ENCODE measurements at regions not wholly inside any gene's neighbourhood (a gene's known extent, or its start where the extent isn't known, plus 50 kb on each side); places are given as distances from the start of the nearest gene placed in this dataset.
A peak's percentile ranks its signal among the peaks of the same experiment; 100 is the strongest.
"Not testable (repeated sequence)": the region's sequence is repeated elsewhere in the genome, so short reads cannot be mapped to it uniquely, and the experiment has no call there.

DNA sequence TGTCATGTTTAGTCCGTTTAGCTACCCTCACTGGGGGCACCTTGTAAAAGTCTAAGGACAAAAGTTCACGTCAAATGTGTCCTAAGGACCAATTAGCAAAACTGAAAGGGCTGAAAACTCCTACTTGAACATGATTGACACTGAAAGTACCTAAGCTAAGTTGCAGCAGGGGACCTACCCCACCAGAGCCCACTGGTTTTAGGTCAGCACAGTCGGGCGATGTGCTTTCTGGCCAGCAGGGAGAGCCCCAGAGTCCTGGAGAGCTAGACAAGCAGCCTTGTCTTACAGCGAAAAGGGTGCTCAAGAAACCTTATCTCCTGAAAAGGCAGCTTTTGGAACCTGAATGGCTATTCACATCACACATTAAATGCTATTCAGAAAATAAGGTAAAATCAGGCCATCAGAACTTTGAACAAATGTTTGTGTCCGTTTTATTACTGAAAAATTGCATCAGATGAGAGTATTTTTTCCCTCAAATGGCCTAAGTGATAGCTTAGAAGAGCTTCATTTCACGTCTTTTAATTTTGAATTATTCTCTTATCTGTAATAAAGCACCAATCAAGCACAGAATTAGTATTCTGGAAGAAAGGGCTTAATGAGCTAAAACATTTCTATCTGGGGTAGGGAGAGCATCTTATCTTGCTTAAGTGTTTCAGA, 52.2 kb upstream of the MKI67 start:
- no peak for DNase-seq (ENCODE audit: low read depth)

DNA sequence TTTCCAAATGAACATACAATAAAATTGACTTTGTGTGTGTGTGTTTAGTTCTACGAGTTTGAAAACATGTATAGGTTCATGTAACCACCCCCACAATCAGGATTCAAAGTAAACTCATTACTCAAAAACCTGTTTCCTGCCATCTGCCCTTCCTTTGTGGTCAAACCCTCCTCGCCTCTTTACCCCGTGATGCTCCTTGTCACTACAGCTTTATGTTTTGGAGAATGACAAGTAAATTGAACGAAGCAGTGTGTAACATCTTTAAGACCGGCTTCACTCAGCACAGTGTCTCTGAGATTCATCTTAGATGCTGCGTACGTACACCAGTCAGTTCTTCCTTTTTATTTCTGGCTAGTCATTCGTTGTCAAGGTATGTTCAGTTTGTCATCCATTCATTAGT, 54.6 kb upstream of the MKI67 start:
- DNase-seq (ENCODE audit: low read depth), result no peak

DNA sequence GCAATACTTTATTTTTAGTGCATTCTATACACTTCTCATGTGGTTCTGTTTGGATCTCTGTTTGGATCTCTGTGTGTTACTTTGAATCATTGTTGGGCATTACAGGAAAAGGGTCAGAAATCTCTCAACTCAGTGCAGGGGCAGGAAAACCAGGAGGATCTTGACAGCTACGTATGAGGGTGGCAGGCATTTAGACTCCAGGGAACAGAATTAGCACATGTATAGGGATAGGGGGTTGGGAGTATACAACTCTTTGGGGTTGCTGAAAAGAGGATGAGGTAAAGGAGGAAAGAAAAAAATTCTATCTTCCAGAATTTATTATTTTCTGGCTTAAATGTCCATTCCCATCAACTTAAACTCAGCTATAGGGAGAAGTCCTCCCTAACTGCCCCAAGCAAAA, 59.4 kb upstream of the MKI67 start:
- DNase-seq (ENCODE audit: low read depth), result no peak

DNA sequence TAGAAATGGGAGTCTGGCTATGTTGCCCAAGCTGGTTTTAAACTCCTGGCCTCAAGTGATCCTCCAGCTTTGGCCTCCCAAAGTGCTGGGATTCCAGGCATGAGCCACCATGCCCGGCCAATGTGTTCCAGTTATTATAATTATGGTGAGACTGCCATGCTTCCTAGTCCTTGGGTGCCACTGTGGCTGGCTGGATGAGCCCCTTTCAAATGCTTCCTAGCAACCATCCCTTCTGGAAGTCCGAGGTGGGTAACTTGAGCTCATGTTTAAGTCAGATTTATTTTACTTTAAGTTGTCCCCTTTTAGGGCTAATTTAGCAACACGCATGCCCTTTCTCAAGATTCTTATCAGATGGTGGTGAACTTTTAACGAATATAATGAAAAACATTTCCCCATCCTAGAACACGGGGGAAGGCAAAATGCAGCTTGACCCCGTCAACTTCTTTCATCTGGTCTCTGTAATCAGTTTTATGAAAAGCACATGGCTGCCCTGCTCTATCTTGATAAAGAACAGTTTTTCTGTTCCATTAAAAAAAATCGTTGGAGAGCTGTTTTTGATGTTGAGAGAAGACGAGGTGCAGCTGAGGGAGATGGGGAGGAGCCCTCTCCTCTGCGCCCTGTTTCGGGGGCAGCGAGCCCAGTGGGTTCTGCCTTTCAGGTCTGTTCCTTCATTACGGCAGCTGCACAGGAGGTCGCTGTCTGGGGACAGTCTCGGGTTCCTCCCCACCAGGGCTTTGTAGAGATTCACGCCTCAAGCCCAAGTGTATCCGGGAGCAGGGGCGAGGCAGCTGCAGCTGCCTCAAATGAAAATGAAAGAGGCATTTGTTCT, 61.0 kb upstream of the MKI67 start:
- no peak for DNase-seq (ENCODE audit: low read depth)

DNA sequence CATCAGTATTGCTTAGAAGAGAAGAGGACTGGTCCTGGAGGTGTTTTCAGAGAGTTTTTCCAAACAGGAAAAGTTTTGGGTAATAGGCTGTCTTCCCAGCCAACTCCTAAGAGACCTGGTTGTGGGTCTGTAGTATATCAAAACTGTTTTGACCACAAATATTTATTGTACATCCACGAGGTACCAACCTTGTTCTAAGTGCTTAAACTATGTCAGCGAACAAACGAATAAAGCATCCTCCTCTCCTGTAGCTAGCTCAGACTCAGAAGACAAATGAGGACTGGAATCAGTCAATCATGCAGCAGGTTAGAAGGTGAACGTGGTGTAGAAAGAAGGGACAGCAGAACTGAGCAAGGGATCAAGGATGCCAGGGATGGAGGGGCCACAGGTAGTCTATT, 61.6 kb upstream of the MKI67 start:
- no peak for DNase-seq (ENCODE audit: low read depth)

DNA sequence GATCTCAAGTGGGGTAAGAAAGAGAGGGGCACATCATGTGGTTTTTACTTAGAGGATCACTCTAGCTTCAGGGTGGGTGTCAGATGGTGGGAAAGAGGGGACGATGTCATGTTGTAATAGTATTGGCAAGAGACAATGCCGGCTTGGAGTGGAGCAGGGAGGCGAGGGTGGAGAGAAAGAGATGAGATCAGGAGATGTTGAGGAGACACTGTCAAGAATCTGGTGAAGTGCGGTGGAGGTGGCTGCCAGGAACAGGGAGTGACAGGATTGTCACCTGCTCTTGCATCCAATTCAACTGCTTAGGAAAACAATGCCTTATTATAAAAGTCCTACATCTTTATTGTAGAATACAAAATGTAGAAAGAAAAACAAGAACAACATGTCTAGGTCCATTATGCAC, 63.0 kb upstream of the MKI67 start:
- DNase-seq (ENCODE audit: low read depth), result no peak

DNA sequence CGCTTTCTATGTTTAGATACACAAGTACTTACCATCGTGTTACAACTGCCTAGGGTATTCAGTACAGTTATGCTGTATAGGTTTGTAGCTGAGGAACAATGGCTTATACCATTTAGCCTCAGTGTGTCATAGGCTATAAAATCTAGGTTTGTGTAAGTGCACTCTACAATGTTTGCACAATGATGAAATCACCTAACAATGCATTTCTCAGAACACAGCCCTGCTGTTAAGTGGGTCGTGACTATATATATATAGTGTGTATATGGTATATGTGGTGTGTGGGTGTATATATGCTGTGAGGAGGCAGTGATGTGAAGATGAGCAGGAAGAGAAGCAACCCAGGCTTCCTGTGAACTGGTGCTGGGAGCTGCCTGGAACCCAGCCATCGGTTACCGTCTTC, 65.6 kb upstream of the MKI67 start:
- DNase-seq (ENCODE audit: low read depth), result no peak

DNA sequence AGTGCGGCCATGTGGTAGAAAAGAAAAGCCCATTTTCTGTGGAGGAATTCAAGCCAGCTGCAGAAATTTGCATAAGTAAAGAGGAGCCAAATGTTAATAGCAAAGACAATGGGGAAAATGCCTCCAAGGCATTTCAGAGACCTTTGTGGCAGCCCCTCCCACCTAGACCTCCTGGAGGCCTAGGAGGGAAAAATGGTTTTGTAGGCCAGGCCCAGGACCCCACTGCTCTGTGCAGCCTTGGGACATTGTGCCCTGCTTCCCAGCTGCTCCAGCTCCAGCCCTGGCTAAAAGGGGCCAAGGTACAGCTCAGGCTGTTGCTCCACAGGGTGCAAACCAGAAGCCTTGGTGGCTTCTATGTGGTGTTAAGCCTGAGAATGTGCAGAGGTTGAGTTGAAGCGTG, 75.6 kb upstream of the MKI67 start:
- DNase-seq (ENCODE audit: low read depth), result not testable (repeated sequence)

DNA sequence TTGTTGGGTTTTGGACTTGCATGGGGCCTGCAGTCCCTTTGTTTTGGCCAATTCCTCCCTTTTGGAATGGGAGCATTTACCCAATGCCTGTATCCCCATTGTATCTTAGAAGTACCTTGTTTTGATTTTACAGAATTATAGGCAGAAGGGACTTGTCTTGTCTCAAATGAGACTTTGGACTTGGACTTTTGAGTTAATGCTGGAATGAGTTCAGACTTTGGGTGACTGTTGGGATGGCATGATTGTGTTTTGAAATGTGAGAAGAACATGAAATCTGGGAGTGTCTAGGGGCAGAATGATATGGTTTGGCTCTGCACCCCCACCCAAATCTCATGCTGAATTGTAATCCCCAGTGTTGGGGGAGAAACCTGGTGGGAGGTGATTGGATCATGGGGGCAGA, 76.8 kb upstream of the MKI67 start:
- DNase-seq (ENCODE audit: low read depth), result no peak

DNA sequence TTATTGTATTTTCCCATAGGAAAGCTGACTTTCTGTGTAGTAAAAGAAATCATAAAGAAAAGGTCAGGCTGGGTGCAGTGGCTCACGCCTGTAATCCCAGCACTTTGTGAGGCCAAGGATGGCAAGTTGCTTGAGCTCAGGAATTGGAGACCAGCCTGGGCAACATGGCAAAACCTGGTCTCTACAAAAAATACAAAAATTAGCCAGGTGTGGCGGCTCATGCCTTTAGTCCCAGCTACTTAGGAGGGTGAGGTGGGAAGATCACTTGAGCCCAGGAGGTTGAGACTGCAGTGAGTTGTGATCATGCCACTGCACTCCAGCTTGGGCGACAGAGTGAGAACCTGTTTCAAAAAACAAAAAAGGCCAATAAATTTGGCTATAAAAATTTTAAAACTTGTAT, 79.4 kb upstream of the MKI67 start:
- DNase-seq (ENCODE audit: low read depth), result not testable (repeated sequence)

DNA sequence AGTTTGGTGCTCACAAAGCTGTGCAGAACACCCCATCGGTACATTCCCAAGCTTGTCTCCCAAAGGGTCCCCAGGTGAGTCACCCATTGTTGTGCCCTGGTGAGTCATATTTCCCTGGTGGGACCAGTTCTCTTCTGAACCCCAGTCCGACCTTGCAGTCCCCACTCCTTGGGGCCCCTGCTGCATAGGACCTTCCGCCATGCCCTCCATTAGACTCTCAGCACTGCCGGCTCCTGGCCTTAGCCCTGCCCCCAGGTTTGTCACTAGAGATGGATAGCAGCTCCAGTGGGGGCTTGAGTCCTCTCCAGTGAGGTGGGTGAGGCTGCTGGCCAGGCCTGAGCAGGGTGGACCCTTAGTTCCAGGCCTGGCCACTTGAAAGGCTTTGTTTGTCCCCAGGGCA, 80.5 kb upstream of the MKI67 start:
- no peak for DNase-seq (ENCODE audit: low read depth)

DNA sequence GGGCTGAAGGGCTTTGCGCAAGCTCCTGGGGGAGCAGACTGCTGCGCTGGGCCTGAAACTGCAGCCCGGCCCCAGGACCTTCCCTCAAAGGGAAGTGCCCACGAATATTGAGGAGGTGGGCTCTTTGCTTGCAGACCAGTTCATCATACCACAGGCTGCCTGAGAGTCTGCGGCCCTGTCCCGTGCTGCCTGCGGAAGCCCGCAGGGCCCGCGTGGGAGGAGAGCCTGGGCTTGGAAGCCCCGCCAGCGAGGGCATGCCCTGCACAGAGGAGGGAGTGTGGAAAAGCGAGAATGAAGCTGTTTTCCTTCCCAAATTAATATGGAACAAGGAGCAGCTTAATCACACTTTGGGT, 83.6 kb upstream of the MKI67 start:
- DNase-seq (ENCODE audit: low read depth), result no peak

DNA sequence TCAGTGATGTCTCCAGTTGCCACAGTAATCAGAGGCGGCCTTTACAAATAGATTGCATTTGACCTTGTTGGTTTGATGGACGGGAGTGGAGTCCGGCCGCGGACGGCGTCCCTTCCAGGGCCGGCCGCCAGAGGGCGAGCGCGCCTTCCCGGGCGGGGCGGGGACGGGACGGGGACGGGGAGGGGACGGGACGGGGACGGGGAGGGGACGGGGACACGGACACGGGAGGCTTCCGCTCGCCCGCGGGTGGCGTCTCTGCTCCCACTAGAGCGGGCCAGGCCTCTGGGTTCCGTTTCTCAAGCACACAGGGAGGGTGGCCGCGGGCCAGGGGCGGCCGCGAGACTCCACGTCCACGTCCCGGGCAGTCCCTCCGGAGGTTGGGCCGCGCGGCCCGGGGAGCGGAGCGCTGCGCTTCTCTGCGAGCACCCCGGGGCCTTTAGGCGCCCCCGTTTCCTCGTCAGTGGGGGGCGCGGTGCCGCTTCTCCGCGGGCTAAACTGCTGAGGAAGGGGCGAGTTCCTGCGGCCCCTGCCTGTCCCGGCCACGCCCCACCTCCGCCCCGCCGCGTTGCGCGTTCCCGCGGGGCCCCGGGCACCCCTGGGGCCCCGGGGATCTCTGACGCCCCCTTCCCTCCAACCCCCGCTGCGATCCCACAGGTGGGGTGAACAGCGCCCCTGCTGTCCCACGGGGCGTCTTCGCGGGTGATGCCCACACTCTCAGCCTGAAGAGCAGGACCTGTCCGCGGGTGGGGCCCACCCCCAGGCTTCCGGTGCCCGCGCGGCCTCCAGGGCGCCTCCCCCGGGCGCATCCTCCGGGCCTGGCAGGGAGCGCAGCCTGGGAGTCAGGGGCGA, 84.2 kb upstream of the MKI67 start:
- DNase-seq (ENCODE audit: low read depth), result peak; percentile 55

DNA sequence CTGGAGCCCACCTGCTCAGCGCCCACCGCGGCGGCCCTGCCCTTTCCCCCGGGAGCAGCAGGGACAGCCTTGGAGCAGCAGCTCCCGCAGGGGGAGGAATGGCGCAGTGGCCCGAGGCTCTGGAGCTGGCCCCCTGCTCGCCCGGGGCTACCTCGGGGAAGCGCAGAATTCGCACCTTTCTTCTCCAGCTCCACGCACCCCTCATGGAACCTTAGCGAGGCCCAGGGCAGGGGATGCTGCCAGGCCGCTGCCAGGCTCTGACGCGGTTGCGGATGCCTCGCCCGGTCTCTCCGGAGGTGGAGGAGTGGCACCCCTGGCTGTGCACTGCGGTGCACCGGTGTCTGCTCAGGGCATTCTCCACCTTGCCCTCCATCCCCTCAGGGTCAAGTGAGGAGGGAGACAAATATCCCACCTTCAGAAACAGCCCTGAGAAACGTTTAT, 84.9 kb upstream of the MKI67 start:
- DNase-seq (ENCODE audit: low read depth), result no peak

DNA sequence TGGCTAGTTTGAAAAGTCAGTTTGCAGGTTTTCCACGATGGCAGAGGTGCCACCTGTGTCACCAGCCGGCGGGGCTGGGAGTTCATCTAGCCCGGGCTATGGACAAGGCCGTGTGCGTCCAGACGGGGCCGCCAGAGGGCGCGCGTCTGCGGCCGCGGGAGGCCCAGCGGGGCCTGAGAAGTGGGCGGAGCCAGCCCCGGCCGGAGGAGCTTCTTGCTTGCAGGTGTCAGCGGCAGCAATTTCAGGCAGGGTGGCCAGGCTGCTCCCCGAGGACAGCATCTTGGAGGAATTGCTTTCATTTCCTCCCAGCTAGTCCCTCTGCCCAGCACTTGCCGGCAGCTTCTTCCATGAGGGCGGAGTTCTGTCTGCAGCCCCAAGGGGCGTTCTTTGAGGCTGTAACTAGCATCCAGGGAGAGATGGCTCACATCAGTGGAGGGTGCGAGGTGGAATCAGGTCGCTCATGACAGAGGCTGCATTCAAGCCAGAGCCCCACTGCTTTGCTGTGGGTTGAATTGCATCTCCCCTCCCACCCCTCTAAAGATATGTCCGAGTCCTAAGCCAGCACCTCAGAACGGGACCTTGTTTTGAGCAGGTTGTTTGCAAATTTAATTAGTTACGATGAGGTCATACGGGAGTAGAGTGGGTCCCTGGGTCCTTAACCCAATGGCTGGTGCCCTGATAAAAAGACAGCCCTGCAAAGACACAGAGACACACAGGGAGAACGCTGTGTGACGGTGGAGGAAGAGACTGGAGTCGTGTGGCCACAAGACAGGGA, 85.9 kb upstream of the MKI67 start:
- peak; percentile 56 for DNase-seq (ENCODE audit: low read depth)

DNA sequence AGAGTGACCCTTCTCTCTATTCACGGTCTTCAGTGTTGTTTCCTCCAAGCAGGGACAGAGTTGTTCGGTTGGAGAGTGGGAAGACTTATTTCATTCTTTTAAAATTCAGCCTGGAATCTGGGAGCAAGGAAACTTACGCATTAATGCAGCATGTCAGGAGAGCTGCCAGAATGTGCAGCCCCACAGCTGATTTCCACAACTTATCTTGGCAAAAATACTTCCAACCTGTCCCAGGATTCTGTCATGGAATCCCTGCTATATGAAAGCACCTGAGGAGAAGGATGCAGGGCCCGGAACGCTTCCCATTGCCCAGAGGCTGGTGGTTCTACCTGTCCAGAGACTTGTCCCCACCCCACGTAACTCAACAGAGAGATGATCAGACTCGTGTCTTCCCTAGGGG, 86.9 kb upstream of the MKI67 start:
- DNase-seq (ENCODE audit: low read depth), result no peak

DNA sequence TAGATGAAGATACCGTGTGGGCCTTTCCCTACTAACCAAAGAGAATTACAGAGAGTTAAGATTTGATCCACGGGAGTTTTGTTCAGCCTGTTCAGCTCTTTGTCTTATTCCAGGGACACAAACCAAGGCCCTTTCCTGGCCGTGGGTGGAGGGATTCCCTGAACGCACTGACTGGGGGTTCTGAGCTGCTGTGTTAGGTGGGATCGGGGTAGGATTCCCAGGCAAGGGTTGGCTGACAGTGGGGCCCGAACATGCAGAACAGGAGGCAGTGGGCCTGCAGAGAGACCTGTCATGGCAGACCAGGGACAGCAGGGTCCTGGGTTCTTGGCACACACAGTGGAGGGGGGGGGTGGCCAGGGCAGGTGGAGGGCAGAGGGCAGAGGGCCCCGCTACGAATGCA, 89.5 kb upstream of the MKI67 start:
- DNase-seq (ENCODE audit: low read depth), result no peak

DNA sequence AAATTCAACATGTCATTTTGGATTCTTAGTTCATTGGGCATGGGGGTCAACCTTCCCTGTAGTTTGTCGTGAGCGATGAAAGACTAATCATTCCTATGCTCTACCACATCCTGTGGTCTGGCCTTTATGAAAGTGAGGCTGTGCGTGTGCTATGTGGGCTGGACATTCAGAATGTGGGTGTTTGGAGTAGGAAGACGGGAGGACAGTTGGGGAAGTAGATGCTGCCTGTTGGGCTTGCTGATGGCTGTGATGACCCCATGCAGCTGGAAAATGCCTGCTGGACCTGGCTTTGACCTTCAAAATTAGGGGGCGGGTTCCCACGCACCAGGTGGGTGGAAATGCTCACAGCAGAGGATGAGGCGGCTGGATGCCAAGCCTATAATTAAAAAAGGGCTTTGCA, 90.9 kb upstream of the MKI67 start:
- DNase-seq (ENCODE audit: low read depth), result no peak

DNA sequence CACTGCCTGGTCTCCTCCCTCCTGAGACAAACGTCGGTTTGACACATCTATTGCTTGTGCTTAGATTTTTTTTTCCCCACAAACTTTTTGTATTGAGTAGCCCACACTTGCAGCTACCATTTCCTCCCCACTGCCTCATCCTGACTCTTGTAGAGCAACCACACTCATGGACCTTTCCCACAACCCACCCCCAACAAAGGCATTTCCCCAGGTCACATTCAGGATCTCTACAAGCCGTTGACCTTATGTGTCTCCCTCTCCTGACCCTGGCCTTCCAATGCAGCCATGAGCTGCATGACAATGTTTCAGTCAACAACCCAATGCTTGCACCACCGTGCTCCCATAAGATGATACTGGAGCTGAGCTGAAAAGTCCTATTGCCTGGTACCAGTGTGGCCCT, 91.9 kb upstream of the MKI67 start:
- no peak for DNase-seq (ENCODE audit: low read depth)

DNA sequence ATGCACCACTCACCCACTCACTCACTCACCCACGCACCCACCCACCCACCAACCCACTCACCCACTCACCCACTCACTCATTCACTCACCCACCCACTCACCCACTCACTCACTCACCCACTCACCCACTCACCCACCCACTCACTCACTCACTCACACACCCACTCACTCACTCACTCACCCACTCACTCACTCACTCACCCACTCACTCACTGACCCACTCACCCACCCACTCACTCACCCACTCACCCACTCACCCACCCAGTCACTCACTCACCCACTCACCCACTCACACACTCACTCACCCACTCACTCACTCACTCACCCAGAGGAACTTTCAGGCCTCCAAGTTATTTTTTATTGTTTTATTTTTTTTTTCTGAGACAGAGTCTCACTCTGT, 93.1 kb upstream of the MKI67 start:
- no peak for DNase-seq (ENCODE audit: low read depth)

DNA sequence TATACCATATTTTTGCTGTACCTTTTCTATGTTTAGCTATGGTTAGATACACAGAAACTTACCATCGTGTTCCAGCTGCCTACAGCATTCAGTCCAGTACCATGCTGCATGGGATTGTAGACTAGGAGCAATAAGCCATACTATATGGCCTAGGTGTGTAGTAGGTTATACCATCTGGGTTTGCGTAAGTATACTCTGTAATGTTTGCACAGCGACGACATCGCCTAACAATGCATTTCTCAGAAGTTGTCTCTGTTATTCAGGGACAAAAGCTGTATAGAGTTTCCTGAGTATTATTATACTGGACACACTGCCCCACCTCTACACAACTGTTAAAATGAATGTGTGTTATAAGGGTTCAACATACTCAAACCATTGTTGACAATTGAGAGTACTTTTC, 93.8 kb upstream of the MKI67 start:
- no peak for DNase-seq (ENCODE audit: low read depth)

DNA sequence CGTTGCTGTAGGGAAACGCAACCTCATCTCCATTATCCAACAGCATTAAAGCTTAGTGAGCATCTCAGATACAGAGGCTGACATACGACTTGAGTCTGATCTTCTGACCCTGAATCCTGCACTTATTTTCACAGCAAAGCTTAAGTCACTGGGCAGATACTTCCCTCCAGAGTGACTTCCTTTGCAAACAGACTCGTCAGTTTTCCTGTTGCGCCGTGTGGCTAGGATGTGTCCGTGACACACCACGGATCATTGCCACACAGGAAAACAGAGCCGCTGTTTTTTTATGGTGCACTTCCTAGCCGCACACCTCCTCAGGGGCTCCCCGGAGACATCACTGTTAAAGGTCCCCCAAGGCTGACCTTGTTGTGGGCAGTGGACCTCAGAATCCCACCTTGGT, 94.9 kb upstream of the MKI67 start:
- DNase-seq (ENCODE audit: low read depth), result no peak
